Astrocyte of the spinal cord (primary cell): ENCODE measurements at regions not wholly inside any gene's neighbourhood (a gene's known extent, or its start where the extent isn't known, plus 50 kb on each side); places are given as distances from the start of the nearest gene placed in this dataset.

Source experiments
- DNase-seq: peaks from one replicate; pipeline ENCODE4 v3.0.0; 2011; ENCODE audit warnings: low read depth, low spot score
- H3K4me3 ChIP-seq: 2 replicates; pipeline ENCODE4 v1.5.1; 2011; ENCODE audit warnings: low read depth, mild to moderate bottlenecking, low read length, moderate library complexity
- CTCF ChIP-seq: IDR thresholded peaks from 2 replicates; pipeline ENCODE4 v1.5.1; 2012; ENCODE audit warnings: low read depth, mild to moderate bottlenecking, low read length, inconsistent platforms
- in situ Hi-C: cut with HindIII; loops from 2 replicates; pipeline ENCODE4 v1.10.0; 2017; ENCODE audit warnings: low sequenced_read_pairs

DNA sequence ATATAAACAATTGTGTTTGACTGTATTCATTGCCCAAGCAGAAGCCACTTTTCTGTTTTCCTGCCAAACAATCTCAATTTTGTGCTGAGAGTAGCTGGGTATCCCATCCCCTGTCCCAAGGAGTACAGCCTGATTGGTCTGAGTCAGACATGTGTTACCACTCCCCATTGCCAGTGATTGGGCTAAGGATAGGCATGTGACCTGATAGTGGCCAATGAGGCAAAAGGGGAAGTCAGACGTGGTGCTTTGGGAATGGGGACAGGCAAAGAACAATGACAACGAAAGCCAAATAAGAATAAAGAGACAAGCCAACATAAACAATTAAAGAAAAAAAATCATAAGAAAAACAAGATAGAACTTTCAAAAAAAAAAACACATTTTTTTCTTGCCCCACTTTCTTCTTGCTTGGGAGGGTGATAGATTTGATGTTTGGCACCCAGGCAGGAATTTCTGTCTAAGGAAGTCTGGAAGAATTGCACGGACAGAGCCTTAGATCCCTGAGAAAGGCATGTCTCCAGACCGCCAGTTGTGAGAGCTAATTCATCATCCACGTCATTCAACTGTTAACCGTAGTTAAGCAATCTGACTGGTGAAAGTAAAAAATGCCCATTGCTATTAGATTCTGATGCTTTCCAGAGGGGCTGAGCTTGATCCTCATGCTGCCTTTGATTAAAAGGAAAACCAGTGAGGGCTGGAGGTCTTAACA is 626.6 kb upstream of the TMEM132C start:
- DNase-seq: peak; percentile 64
- TF ChIP-seq CTCF: no peak
- no peak overlapping the region for H3K4me3 ChIP-seq
- in situ Hi-C loops: no loop called here

DNA sequence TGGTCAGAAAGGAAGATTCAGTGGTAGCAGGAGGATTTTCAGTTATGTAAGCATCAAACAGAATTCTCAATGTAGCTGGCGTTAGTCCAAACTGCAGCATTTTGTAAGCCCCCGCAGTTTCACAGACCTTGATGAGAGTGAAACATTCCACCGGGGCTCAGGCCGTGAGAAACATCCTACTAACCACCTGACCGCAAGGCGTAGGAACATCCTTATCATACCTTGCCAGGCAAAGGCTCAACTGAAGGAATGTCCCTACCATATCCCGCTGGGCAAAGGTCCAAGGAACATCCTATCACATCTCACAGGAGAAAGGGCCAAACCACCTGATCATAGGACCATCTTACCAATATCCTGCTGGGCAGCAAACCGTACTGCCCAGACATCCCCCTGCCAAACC is 624.8 kb upstream of the TMEM132C start:
- no peak for DNase-seq
- H3K4me3 ChIP-seq: no peak overlapping the region
- no peak for TF ChIP-seq CTCF
- in situ Hi-C loops: no loop called here

GRCh38 chr12:127648321-127648720 is 618.6 kb upstream of the TMEM132C start:
- DNase-seq: no peak
- no peak for TF ChIP-seq CTCF
- no peak overlapping the region for H3K4me3 ChIP-seq
- in situ Hi-C loops: no loop called here

DNA sequence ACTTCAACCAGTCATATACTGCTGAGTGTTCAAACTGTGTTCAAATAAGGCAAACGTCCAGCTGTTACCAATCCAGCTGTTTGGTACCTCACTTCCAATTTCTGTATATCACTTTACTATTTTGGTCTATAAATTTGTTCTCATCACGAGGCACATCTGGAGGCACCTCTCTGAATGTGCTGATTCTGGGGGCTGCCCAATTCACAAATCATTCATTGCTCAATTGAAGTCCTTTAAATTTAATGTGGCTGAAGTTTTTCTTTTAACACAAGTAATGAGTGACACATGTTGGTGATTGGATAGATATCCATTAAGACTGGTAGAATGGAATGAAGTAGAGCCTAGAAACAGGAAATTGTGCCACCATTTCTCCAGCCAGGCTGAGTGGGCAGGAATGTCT is 617.0 kb upstream of the TMEM132C start:
- in situ Hi-C loops: no loop called here
- DNase-seq: no peak
- H3K4me3 ChIP-seq: no peak overlapping the region
- no peak for TF ChIP-seq CTCF

DNA sequence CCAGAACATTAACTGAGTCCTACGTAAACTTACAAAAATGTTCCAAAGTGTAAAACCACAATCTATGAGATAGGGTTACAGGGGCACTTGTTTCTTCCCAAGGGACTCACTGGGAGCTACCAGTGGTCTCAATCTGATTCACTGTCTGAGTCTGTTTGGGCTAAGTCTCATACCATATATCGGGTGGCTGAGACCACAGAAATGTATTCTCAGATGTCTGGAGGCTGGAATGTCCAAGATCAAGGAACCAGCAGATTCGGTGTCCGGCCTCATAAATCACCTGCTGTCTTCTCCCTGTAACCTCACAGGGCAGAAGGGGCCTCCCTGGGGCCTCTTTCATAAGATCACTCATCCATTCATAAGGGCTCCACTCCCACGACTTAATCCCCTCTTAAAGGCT is 616.3 kb upstream of the TMEM132C start:
- DNase-seq: peak; percentile 91
- no peak for TF ChIP-seq CTCF
- H3K4me3 ChIP-seq: no peak overlapping the region
- in situ Hi-C loops: no loop called here

GRCh38 chr12:127652281-127652680 is 614.7 kb upstream of the TMEM132C start:
- no peak for DNase-seq
- no peak for TF ChIP-seq CTCF
- in situ Hi-C loops: no loop called here
- H3K4me3 ChIP-seq: no peak overlapping the region
